ENCODE measurements at regions not wholly inside any gene's neighbourhood (a gene's known extent, or its start where the extent isn't known, plus 50 kb on each side); places are given as distances from the start of the nearest gene placed in this dataset.

GRCh38 chr17:6276711-6277110 is 158.2 kb downstream of the AIPL1 start:
- no peaks in the 10 kb centered on the region for H3K9me3 ChIP-seq

GRCh38 chr17:6274310-6274709 is 160.6 kb downstream of the AIPL1 start:
- no peak for DNase-seq (ENCODE audit: low spot score in 2 of 2)
- Histone ChIP-seq H3K27ac (no peak overlapping the region), H3K9me3 (no peaks in the 10 kb centered on the region), H3K36me3 (no peaks in the 10 kb centered on the region), H3K4me1 (no peaks in the 10 kb centered on the region), H3K27me3 (no peaks in the 10 kb centered on the region), H3K4me3 (no peak overlapping the region)
- no peak for TF ChIP-seq POLR2A (IDR thresholded peaks at IDR 0.05)
- TF ChIP-seq POLR2AphosphoS5 (IDR thresholded peaks at IDR 0.05): no peak
- no peak for TF ChIP-seq CTCF (IDR thresholded peaks at IDR 0.05)
- intact Hi-C loops (cut with DNase I; ENCODE audit: low total_unique reads): no loop called here

More at GRCh38 chr17:6276711-6277110, 158.2 kb downstream of the AIPL1 start:
- Histone ChIP-seq H3K36me3 (no peaks in the 10 kb centered on the region), H3K27me3 (peaks cover 0 to 9% of the 10 kb centered on the region in 2 donors), H3K4me3 (no peak overlapping the region), H3K4me1 (no peaks in the 10 kb centered on the region), H3K27ac (no peak overlapping the region)
- intact Hi-C loops (cut with DNase I; ENCODE audit: low total_unique reads): no loop called here
- DNase-seq (ENCODE audit: low spot score in 2 of 2): no peak
- TF ChIP-seq POLR2AphosphoS5 (IDR thresholded peaks at IDR 0.05): no peak
- no peak for TF ChIP-seq POLR2A (IDR thresholded peaks at IDR 0.05)
- no peak for TF ChIP-seq CTCF (IDR thresholded peaks at IDR 0.05)

GRCh38 chr17:6269478-6269877 is 165.4 kb downstream of the AIPL1 start:
- no peak for DNase-seq (ENCODE audit: low spot score in 2 of 2)
- H3K27ac ChIP-seq: no peak overlapping the region
- no peaks in the 10 kb centered on the region for H3K27me3 ChIP-seq
- H3K4me3 ChIP-seq: no peak overlapping the region
- H3K9me3 ChIP-seq: peaks cover 0 to 11% of the 10 kb centered on the region in 2 donors
- TF ChIP-seq POLR2A (IDR thresholded peaks at IDR 0.05) (no peak), POLR2AphosphoS5 (IDR thresholded peaks at IDR 0.05) (no peak), CTCF (IDR thresholded peaks at IDR 0.05) (no peak)
- H3K4me1 ChIP-seq: no peaks in the 10 kb centered on the region
- intact Hi-C loops (cut with DNase I; ENCODE audit: low total_unique reads): loop anchor here (2.0 kb wide), 1 partner anchor 49 kb away; no protein-coding TSS in a partner anchor
- no peaks in the 10 kb centered on the region for H3K36me3 ChIP-seq

- H3K36me3 ChIP-seq: no peaks in the 10 kb centered on the region
- peaks cover 0 to 17% of the 10 kb centered on the region in 2 donors for H3K27me3 ChIP-seq
- peaks cover 0 to 11% of the 10 kb centered on the region in 2 donors for H3K9me3 ChIP-seq
- TF ChIP-seq POLR2AphosphoS5 (IDR thresholded peaks at IDR 0.05) (no peak), CTCF (IDR thresholded peaks at IDR 0.05) (no peak), POLR2A (IDR thresholded peaks at IDR 0.05) (no peak)
- intact Hi-C loops (cut with DNase I; ENCODE audit: low total_unique reads): no loop called here
- no peaks in the 10 kb centered on the region for H3K4me1 ChIP-seq
- no peak overlapping the region for H3K4me3 ChIP-seq
- DNase-seq (ENCODE audit: low spot score in 2 of 2): no peak
- no peak overlapping the region for H3K27ac ChIP-seq
These were observed 173.5 kb downstream of the AIPL1 start for GRCh38 chr17:6261466-6261865.

GRCh38 chr17:6259899-6260298 is 175.0 kb downstream of the AIPL1 start:
- no peaks in the 10 kb centered on the region for H3K9me3 ChIP-seq
- H3K4me1 ChIP-seq: no peaks in the 10 kb centered on the region
- TF ChIP-seq CTCF (IDR thresholded peaks at IDR 0.05) (no peak), POLR2A (IDR thresholded peaks at IDR 0.05) (no peak), POLR2AphosphoS5 (IDR thresholded peaks at IDR 0.05) (no peak)
- DNase-seq (ENCODE audit: low spot score in 2 of 2): no peak
- intact Hi-C loops (cut with DNase I; ENCODE audit: low total_unique reads): no loop called here
- H3K27me3 ChIP-seq: peaks cover 0 to 23% of the 10 kb centered on the region in 2 donors
- no peak overlapping the region for H3K4me3 ChIP-seq
- H3K27ac ChIP-seq: no peak overlapping the region
- no peaks in the 10 kb centered on the region for H3K36me3 ChIP-seq
